GM11168 (cell line): ENCODE measurements at regions not wholly inside any gene's neighbourhood (a gene's known extent, or its start where the extent isn't known, plus 50 kb on each side); places are given as distances from the start of the nearest gene placed in this dataset.

ENCODE experiments used
- in situ Hi-C: fragments of 300-500 bp; cut with MboI; formaldehyde crosslinking; loops from one replicate; pipeline ENCODE4 v1.12.0; 2022; ENCODE audit warnings: low sequenced_read_pairs; ENCODE audit not compliant: unreplicated experiment

GRCh38 chr15:98369081-98369716 lies 279.1 kb upstream of the IGF1R start:
- in situ Hi-C loops = no loop called here

GRCh38 chr15:98375513-98376340 lies 272.6 kb upstream of the IGF1R start:
- in situ Hi-C loops = no loop called here

- in situ Hi-C loops = no loop called here
Observed at GRCh38 chr15:98380721-98381120, 267.6 kb upstream of the IGF1R start.

GRCh38 chr15:98381446-98381845 lies 266.9 kb upstream of the IGF1R start:
- in situ Hi-C loops = no loop called here

- in situ Hi-C loops = no loop called here
Observed at GRCh38 chr15:98382139-98382538, 266.2 kb upstream of the IGF1R start.

GRCh38 chr15:98383571-98383970 lies 264.8 kb upstream of the IGF1R start:
- in situ Hi-C loops = no loop called here

- in situ Hi-C loops = no loop called here
Observed at GRCh38 chr15:98384328-98385029, 263.9 kb upstream of the IGF1R start.

GRCh38 chr15:98385752-98386381 lies 262.5 kb upstream of the IGF1R start:
- in situ Hi-C loops = no loop called here

- in situ Hi-C loops = no loop called here
Observed at GRCh38 chr15:98386561-98386960, 261.8 kb upstream of the IGF1R start.

GRCh38 chr15:98387866-98388265 lies 260.5 kb upstream of the IGF1R start:
- in situ Hi-C loops = no loop called here

- in situ Hi-C loops = no loop called here
Observed at GRCh38 chr15:98390946-98391530, 257.3 kb upstream of the IGF1R start.

- in situ Hi-C loops = no loop called here
Observed at GRCh38 chr15:98391568-98391967, 256.8 kb upstream of the IGF1R start.

- in situ Hi-C loops = no loop called here
Observed at GRCh38 chr15:98393471-98393870, 254.9 kb upstream of the IGF1R start.

GRCh38 chr15:98394546-98394945 lies 253.8 kb upstream of the IGF1R start:
- in situ Hi-C loops = no loop called here

GRCh38 chr15:98395974-98396610 lies 252.2 kb upstream of the IGF1R start:
- in situ Hi-C loops = no loop called here

- in situ Hi-C loops = no loop called here
Observed at GRCh38 chr15:98397419-98397818, 250.9 kb upstream of the IGF1R start.

- in situ Hi-C loops = no loop called here
Observed at GRCh38 chr15:98398056-98398455, 250.3 kb upstream of the IGF1R start.

- in situ Hi-C loops = no loop called here
Observed at GRCh38 chr15:98398886-98399285, 249.5 kb upstream of the IGF1R start.

- in situ Hi-C loops = no loop called here
Observed at GRCh38 chr15:98400120-98400519, 248.2 kb upstream of the IGF1R start.

- in situ Hi-C loops = no loop called here
Observed at GRCh38 chr15:98401029-98401428, 247.3 kb upstream of the IGF1R start.
